PC-9 (cell line): ENCODE measurements at regions not wholly inside any gene's neighbourhood (a gene's known extent, or its start where the extent isn't known, plus 50 kb on each side); places are given as distances from the start of the nearest gene placed in this dataset.

Experiments used
- EZH2 ChIP-seq: fragments of 200-600 bp; sonication (generic); IDR thresholded peaks from 2 replicates; pipeline ENCODE4 v1.8.0; 2017; ENCODE audit warnings: antibody characterized with exemption, low read depth
- TF ChIP-seq, protein P1 (sequence below): fragments of 200-600 bp; sonication (generic); conservative IDR thresholded peaks from 2 replicates; pipeline ENCODE4 v1.6.1; 2017; ENCODE audit warnings: mixed run types, antibody characterized with exemption, mild to moderate bottlenecking, moderate library complexity

- TF ChIP-seq, protein P1, sequence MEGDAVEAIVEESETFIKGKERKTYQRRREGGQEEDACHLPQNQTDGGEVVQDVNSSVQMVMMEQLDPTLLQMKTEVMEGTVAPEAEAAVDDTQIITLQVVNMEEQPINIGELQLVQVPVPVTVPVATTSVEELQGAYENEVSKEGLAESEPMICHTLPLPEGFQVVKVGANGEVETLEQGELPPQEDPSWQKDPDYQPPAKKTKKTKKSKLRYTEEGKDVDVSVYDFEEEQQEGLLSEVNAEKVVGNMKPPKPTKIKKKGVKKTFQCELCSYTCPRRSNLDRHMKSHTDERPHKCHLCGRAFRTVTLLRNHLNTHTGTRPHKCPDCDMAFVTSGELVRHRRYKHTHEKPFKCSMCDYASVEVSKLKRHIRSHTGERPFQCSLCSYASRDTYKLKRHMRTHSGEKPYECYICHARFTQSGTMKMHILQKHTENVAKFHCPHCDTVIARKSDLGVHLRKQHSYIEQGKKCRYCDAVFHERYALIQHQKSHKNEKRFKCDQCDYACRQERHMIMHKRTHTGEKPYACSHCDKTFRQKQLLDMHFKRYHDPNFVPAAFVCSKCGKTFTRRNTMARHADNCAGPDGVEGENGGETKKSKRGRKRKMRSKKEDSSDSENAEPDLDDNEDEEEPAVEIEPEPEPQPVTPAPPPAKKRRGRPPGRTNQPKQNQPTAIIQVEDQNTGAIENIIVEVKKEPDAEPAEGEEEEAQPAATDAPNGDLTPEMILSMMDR: no peak
- no peak for TF ChIP-seq EZH2
Observed at GRCh38 chr5:68766952-68767464, 326.8 kb upstream of the SLC30A5 start.
